ENCODE measurements at regions not wholly inside any gene's neighbourhood (a gene's known extent, or its start where the extent isn't known, plus 50 kb on each side); places are given as distances from the start of the nearest gene placed in this dataset.

DNA sequence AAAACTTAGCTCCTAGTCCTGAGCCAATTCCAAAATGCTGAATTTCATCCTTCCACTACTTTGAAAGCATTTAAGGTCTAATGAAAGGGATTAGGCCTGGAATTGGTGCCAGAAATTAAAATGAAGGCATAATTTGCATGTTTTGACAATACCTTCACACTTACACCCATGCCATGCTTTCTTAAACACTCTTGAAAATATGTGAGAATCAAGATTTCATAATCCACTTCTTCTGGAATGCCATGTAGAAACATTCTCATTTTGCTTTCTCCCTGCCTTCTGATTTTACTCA, 77.1 kb downstream of the ANKEF1 start:
- peaks cover 7% of the 10 kb centered on the region for H3K4me1 Mint-ChIP-seq (ENCODE audit: low read depth)
- Histone ChIP-seq H3K9me3 (ENCODE audit: control insufficient read depth in 1 of 2, insufficient read depth in 1 of 2, low read length in 2 of 2) (no peaks in the 10 kb centered on the region), H3K27me3 (ENCODE audit: control insufficient read depth in 1 of 2, insufficient read depth in 2 of 2, low read length in 2 of 2) (no peaks in the 10 kb centered on the region), H3K4me1 (ENCODE audit: insufficient read depth, low read length) (no peaks in the 10 kb centered on the region), H3K27ac (ENCODE audit: low read depth in 1 of 2, low read length in 2 of 2) (no peak overlapping the region), H3K36me3 (ENCODE audit: insufficient read depth, low read length) (no peaks in the 10 kb centered on the region), H3K4me3 (ENCODE audit: low read length) (no peak overlapping the region)
- ChIA-PET CTCF (no interaction called here), POLR2A (no interaction called here)
- no peak for DNase-seq
- no peak overlapping the region for H3K27ac Mint-ChIP-seq
- no peaks in the 10 kb centered on the region for H3K36me3 Mint-ChIP-seq (ENCODE audit: low read depth)
- intact Hi-C loops (cut with DNase I, micrococcal nuclease) = no loop called here
- H3K9me3 Mint-ChIP-seq = peaks cover under 1% of the 10 kb centered on the region
- no peak overlapping the region for H3K4me3 Mint-ChIP-seq
- H3K27me3 Mint-ChIP-seq = no peaks in the 10 kb centered on the region
- no peak for ATAC-seq (ENCODE audit: poor library complexity)
- TF ChIP-seq, protein P1, sequence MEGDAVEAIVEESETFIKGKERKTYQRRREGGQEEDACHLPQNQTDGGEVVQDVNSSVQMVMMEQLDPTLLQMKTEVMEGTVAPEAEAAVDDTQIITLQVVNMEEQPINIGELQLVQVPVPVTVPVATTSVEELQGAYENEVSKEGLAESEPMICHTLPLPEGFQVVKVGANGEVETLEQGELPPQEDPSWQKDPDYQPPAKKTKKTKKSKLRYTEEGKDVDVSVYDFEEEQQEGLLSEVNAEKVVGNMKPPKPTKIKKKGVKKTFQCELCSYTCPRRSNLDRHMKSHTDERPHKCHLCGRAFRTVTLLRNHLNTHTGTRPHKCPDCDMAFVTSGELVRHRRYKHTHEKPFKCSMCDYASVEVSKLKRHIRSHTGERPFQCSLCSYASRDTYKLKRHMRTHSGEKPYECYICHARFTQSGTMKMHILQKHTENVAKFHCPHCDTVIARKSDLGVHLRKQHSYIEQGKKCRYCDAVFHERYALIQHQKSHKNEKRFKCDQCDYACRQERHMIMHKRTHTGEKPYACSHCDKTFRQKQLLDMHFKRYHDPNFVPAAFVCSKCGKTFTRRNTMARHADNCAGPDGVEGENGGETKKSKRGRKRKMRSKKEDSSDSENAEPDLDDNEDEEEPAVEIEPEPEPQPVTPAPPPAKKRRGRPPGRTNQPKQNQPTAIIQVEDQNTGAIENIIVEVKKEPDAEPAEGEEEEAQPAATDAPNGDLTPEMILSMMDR (IDR thresholded peaks at IDR 0.05) = no peak

DNA sequence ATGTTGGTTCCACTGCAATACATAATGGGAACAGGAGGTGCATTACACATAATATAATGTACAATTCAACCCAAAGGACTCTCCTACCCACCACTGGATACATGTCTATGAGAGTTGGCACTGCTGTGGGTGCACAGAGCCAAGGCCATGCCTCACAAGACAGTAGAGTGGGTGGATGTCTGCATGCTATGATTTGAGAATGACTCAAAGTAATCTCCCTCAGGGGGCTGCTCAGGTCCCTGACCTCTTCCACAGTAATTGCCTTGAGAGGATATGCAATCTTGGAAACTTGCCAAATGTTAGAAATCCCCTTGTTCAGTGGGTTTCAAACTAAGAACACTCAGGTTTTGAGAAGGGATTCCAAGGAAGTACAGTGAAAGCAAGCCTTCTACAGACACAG, 79.0 kb downstream of the ANKEF1 start:
- intact Hi-C loops (cut with DNase I, micrococcal nuclease) = no loop called here
- no peaks in the 10 kb centered on the region for H3K27me3 ChIP-seq (ENCODE audit: control insufficient read depth in 1 of 2, insufficient read depth in 2 of 2, low read length in 2 of 2)
- H3K27me3 Mint-ChIP-seq = no peaks in the 10 kb centered on the region
- H3K4me1 ChIP-seq (ENCODE audit: insufficient read depth, low read length) = no peaks in the 10 kb centered on the region
- ChIA-PET POLR2A (no interaction called here), CTCF (interaction anchor here (1.1 kb wide), 1 partner anchor 9 kb away, joined by 3 read pairs; no protein-coding TSS in a partner anchor)
- H3K27ac ChIP-seq (ENCODE audit: low read depth in 1 of 2, low read length in 2 of 2) = no peak overlapping the region
- no peaks in the 10 kb centered on the region for H3K36me3 Mint-ChIP-seq (ENCODE audit: low read depth)
- no peak for DNase-seq
- no peak overlapping the region for H3K4me3 ChIP-seq (ENCODE audit: low read length)
- ATAC-seq (ENCODE audit: poor library complexity) = no peak
- no peaks in the 10 kb centered on the region for H3K9me3 Mint-ChIP-seq
- H3K4me1 Mint-ChIP-seq (ENCODE audit: low read depth) = peaks cover 7% of the 10 kb centered on the region
- no peak overlapping the region for H3K4me3 Mint-ChIP-seq
- TF ChIP-seq, protein P1 (IDR thresholded peaks at IDR 0.05) = no peak
- no peaks in the 10 kb centered on the region for H3K36me3 ChIP-seq (ENCODE audit: insufficient read depth, low read length)
- no peaks in the 10 kb centered on the region for H3K9me3 ChIP-seq (ENCODE audit: control insufficient read depth in 1 of 2, insufficient read depth in 1 of 2, low read length in 2 of 2)
- H3K27ac Mint-ChIP-seq = no peak overlapping the region

DNA sequence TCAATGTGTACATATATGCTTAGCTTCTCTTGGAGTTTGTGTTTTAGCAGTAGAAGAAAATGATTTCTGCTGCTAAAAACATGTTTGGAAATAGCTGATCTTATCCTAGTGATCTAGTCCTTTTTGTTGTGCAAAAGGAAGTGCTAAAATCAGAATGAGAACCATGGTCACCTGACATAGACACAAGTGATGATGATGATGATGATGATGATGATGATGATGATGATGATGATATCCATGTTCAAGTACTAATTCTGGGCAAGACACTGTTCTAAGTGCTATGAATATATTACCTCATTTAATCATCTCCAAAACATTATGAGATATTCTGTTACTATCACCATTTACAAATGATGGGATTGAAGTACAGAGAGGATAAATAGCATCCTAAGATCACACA, 79.8 kb downstream of the ANKEF1 start:
- Mint-ChIP-seq H3K4me1 (ENCODE audit: low read depth) (peaks cover 7% of the 10 kb centered on the region), H3K27me3 (no peaks in the 10 kb centered on the region), H3K9me3 (no peaks in the 10 kb centered on the region), H3K4me3 (no peak overlapping the region), H3K27ac (no peak overlapping the region), H3K36me3 (ENCODE audit: low read depth) (no peaks in the 10 kb centered on the region)
- intact Hi-C loops (cut with DNase I, micrococcal nuclease) = no loop called here
- Histone ChIP-seq H3K36me3 (ENCODE audit: insufficient read depth, low read length) (no peaks in the 10 kb centered on the region), H3K27me3 (ENCODE audit: control insufficient read depth in 1 of 2, insufficient read depth in 2 of 2, low read length in 2 of 2) (no peaks in the 10 kb centered on the region), H3K9me3 (ENCODE audit: control insufficient read depth in 1 of 2, insufficient read depth in 1 of 2, low read length in 2 of 2) (no peaks in the 10 kb centered on the region), H3K27ac (ENCODE audit: low read depth in 1 of 2, low read length in 2 of 2) (no peak overlapping the region), H3K4me1 (ENCODE audit: insufficient read depth, low read length) (no peaks in the 10 kb centered on the region), H3K4me3 (ENCODE audit: low read length) (no peak overlapping the region)
- ChIA-PET CTCF (interaction anchor here (0.9 to 1.1 kb wide), 2 partner anchors 10 to 137 kb away, joined by 3 read pairs; no protein-coding TSS in a partner anchor), POLR2A (no interaction called here)
- ATAC-seq (ENCODE audit: poor library complexity) = no peak
- TF ChIP-seq, protein P1 (IDR thresholded peaks at IDR 0.05) = no peak
- DNase-seq = no peak
